ENCODE measurements at regions not wholly inside any gene's neighbourhood (a gene's known extent, or its start where the extent isn't known, plus 50 kb on each side); places are given as distances from the start of the nearest gene placed in this dataset.
"Not testable (repeated sequence)": the region's sequence is repeated elsewhere in the genome, so short reads cannot be mapped to it uniquely, and the experiment has no call there.

GRCh38 chr12:77216136-77216535, 150.8 kb upstream of the E2F7 start:
- H4K20me1 ChIP-seq (ENCODE audit: insufficient read depth, low read length); H3K9ac ChIP-seq (ENCODE audit: low read depth, low read length); H4K8ac ChIP-seq (ENCODE audit: low read depth in 2 of 2, low read length in 2 of 2); ATAC-seq (ENCODE audit: low read depth); H3K27me3 ChIP-seq (ENCODE audit: control insufficient read depth, insufficient read depth, low read length); in situ Hi-C loops (cut with MboI; ENCODE audit: low sequenced_read_pairs); CTCF ChIA-PET; H3K23ac ChIP-seq (ENCODE audit: low read depth, low read length); H2BK120ac ChIP-seq (ENCODE audit: low read depth, low read length); intact Hi-C loops (cut with micrococcal nuclease); H3K14ac ChIP-seq (replicated peaks; ENCODE audit: low read depth, low read length); H2AK5ac ChIP-seq (ENCODE audit: low read depth, low read length); H2BK15ac ChIP-seq (ENCODE audit: low read depth, low read length); dilution Hi-C loops (cut with HindIII; ENCODE audit: low sequenced_read_pairs, unreplicated experiment); H3K4ac ChIP-seq (ENCODE audit: low read depth, low read length); POLR2A ChIA-PET (ENCODE audit: unreplicated experiment); H3K4me3 ChIP-seq (ENCODE audit: insufficient read depth, low read depth, low read length); H4K91ac ChIP-seq (ENCODE audit: insufficient read depth, low read depth, low read length); H2AK9ac ChIP-seq (replicated peaks; ENCODE audit: low read depth, low read length, poor library complexity); DNase-seq; H3K36me3 ChIP-seq (ENCODE audit: control insufficient read depth, insufficient read depth, low read length); H2AFZ ChIP-seq (replicated peaks; ENCODE audit: low read length, poor library complexity); H3K4me1 ChIP-seq (ENCODE audit: control insufficient read depth, insufficient read depth, low read length); H2BK5ac ChIP-seq (ENCODE audit: low read depth, low read length, poor library complexity, severe bottlenecking); H2BK20ac ChIP-seq (ENCODE audit: low read depth, low read length); H3K56ac ChIP-seq (ENCODE audit: extremely low read depth, insufficient read depth, low read length); H3K18ac ChIP-seq (ENCODE audit: low read depth, low read length); BruUV-seq (replicated peaks); H3K27ac ChIP-seq (ENCODE audit: insufficient read depth, low read length); H3K9me1 ChIP-seq (ENCODE audit: insufficient read depth, low read length); H3K4me2 ChIP-seq (ENCODE audit: low read depth, low read length); H3K9me3 ChIP-seq (ENCODE audit: control insufficient read depth, insufficient read depth, low read length); H4K5ac ChIP-seq (ENCODE audit: low read depth, low read length); H3K79me1 ChIP-seq (ENCODE audit: low read depth in 1 of 2, low read length in 2 of 2): not testable (repeated sequence)
- WGBS, 2 experiments (ENCODE audit: extremely low coverage in 2 of 2, insufficient read length in 1 of 2) = no CpG with 5 or more reads among the region's 2 CpGs

Data from IMR-90 (cell line).